CD4-positive, alpha-beta memory T cell (primary cell): ENCODE measurements at regions not wholly inside any gene's neighbourhood (a gene's known extent, or its start where the extent isn't known, plus 50 kb on each side); places are given as distances from the start of the nearest gene placed in this dataset.

Experiments used
- CTCF ChIA-PET: fragments of 350-600 bp; sonication (Branson Sonifier 250); formaldehyde crosslinking; loops from one replicate; lab custom pipeline; 2021; ENCODE audit warnings: inconsistent platforms; ENCODE audit not compliant: partially characterized antibody; lab: Charles Lee
- POLR2A ChIA-PET: fragments of 350-600 bp; sonication (Branson Sonifier 250); formaldehyde crosslinking; loops from one replicate; lab custom pipeline; 2021; ENCODE audit not compliant: partially characterized antibody; lab: Charles Lee
- DNase-seq, 5 donors: peaks; one replicate each; pipeline versions ENCODE4 v3.0.0 to v3.0.0-alpha.2; 2020 to 2022; ENCODE audit warnings: mixed read lengths in 1 of 5
- H3K27ac ChIP-seq: one replicate; pipeline ENCODE4 v1.7.0; 2013; ENCODE audit warnings: low read depth, low read length
- H3K27me3 ChIP-seq: 2 replicates; pipeline ENCODE4 v1.7.0; 2013; ENCODE audit warnings: mild to moderate bottlenecking, low read length, moderate library complexity; ENCODE audit not compliant: insufficient read depth
- H3K36me3 ChIP-seq: 2 replicates; pipeline ENCODE4 v1.7.0; 2013; ENCODE audit warnings: mild to moderate bottlenecking, low read length, moderate library complexity; ENCODE audit not compliant: insufficient read depth
- H3K4me1 ChIP-seq: 2 replicates; pipeline ENCODE4 v1.7.0; 2013; ENCODE audit warnings: mild to moderate bottlenecking, low read length, moderate library complexity; ENCODE audit not compliant: insufficient read depth
- H3K4me3 ChIP-seq, 2 donors: one replicate each; pipeline ENCODE4 v1.7.0; 2013; ENCODE audit warnings: low read length in 2 of 2, mild to moderate bottlenecking in 1 of 2
- H3K9me3 ChIP-seq, 2 donors: one replicate each; pipeline ENCODE4 v1.7.0; 2013; ENCODE audit warnings: low read length in 2 of 2, control low read depth in 1 of 2; ENCODE audit not compliant: control insufficient read depth in 1 of 2
- H3K27ac Mint-ChIP-seq, 7 donors: one replicate each; pipeline ENCODE4 v1.8.0; 2020 to 2021; ENCODE audit warnings: mixed read lengths in 7 of 7, mild to moderate bottlenecking in 6 of 7, inconsistent platforms in 3 of 7, moderate library complexity in 3 of 7
- H3K27me3 Mint-ChIP-seq, 2 donors: one replicate each; pipeline ENCODE4 v1.8.0; 2020 to 2021; ENCODE audit warnings: mixed read lengths in 2 of 2
- H3K36me3 Mint-ChIP-seq, 2 donors: one replicate each; pipeline ENCODE4 v1.8.0; 2020 to 2021; ENCODE audit warnings: mixed read lengths in 2 of 2, inconsistent platforms in 1 of 2, mild to moderate bottlenecking in 1 of 2
- H3K4me1 Mint-ChIP-seq, 4 donors: one replicate each; pipeline ENCODE4 v1.8.0; 2020 to 2021; ENCODE audit warnings: mixed read lengths in 4 of 4, mild to moderate bottlenecking in 1 of 4
- H3K4me3 Mint-ChIP-seq, 8 donors: one replicate each; pipeline ENCODE4 v1.8.0; 2020 to 2021; ENCODE audit warnings: mixed read lengths in 8 of 8, mild to moderate bottlenecking in 7 of 8, moderate library complexity in 6 of 8, inconsistent platforms in 3 of 8
- H3K9me3 Mint-ChIP-seq, 8 donors: one replicate each; pipeline ENCODE4 v1.8.0; 2020 to 2021; ENCODE audit warnings: mixed read lengths in 8 of 8, mild to moderate bottlenecking in 5 of 8, inconsistent platforms in 3 of 8, moderate library complexity in 1 of 8
- intact Hi-C: fragments of 100-400 bp; cut with micrococcal nuclease; formaldehyde crosslinking; loops from one replicate; pipeline ENCODE4 v1.15.1; 2023

GRCh38 chr5:158462349-158463114 is 603.6 kb upstream of the CLINT1 start:
- H3K36me3 Mint-ChIP-seq = no peaks in the 10 kb centered on the region
- H3K4me3 Mint-ChIP-seq = no peak overlapping the region
- H3K27ac Mint-ChIP-seq = no peak overlapping the region
- CTCF ChIA-PET = no interaction called here
- H3K9me3 Mint-ChIP-seq = peaks cover 0 to 4% (median 0%) of the 10 kb centered on the region in 8 donors
- H3K27me3 Mint-ChIP-seq = peaks cover 0 to 1% of the 10 kb centered on the region in 2 donors
- Histone ChIP-seq H3K4me3 (no peak overlapping the region), H3K27ac (no peak overlapping the region), H3K9me3 (no peaks in the 10 kb centered on the region), H3K4me1 (no peaks in the 10 kb centered on the region), H3K27me3 (no peaks in the 10 kb centered on the region), H3K36me3 (no peaks in the 10 kb centered on the region)
- intact Hi-C loops = no loop called here
- H3K4me1 Mint-ChIP-seq = no peaks in the 10 kb centered on the region
- no peak for DNase-seq
- POLR2A ChIA-PET = no interaction called here

- H3K27me3 Mint-ChIP-seq = peaks cover 0 to 2% of the 10 kb centered on the region in 2 donors
- H3K36me3 Mint-ChIP-seq = no peaks in the 10 kb centered on the region
- intact Hi-C loops = no loop called here
- CTCF ChIA-PET = no interaction called here
- no peak for DNase-seq
- Histone ChIP-seq H3K27ac (no peak overlapping the region), H3K4me1 (no peaks in the 10 kb centered on the region), H3K36me3 (no peaks in the 10 kb centered on the region), H3K27me3 (no peaks in the 10 kb centered on the region), H3K4me3 (no peak overlapping the region), H3K9me3 (no peaks in the 10 kb centered on the region)
- peaks cover 0 to 4% (median 0%) of the 10 kb centered on the region in 8 donors for H3K9me3 Mint-ChIP-seq
- H3K4me1 Mint-ChIP-seq = no peaks in the 10 kb centered on the region
- POLR2A ChIA-PET = no interaction called here
- H3K27ac Mint-ChIP-seq = no peak overlapping the region
- H3K4me3 Mint-ChIP-seq = no peak overlapping the region
Measured at GRCh38 chr5:158461240-158461854, 602.4 kb upstream of the CLINT1 start.

- Histone ChIP-seq H3K4me3 (no peak overlapping the region), H3K27ac (no peak overlapping the region), H3K9me3 (no peaks in the 10 kb centered on the region), H3K4me1 (no peaks in the 10 kb centered on the region), H3K27me3 (no peaks in the 10 kb centered on the region), H3K36me3 (no peaks in the 10 kb centered on the region)
- no peak for DNase-seq
- no peaks in the 10 kb centered on the region for H3K4me1 Mint-ChIP-seq
- POLR2A ChIA-PET = no interaction called here
- H3K27ac Mint-ChIP-seq = no peak overlapping the region
- intact Hi-C loops = no loop called here
- H3K4me3 Mint-ChIP-seq = no peak overlapping the region
- H3K36me3 Mint-ChIP-seq = no peaks in the 10 kb centered on the region
- peaks cover 0 to 2% of the 10 kb centered on the region in 2 donors for H3K27me3 Mint-ChIP-seq
- CTCF ChIA-PET = no interaction called here
- peaks cover 0 to 4% (median 0%) of the 10 kb centered on the region in 8 donors for H3K9me3 Mint-ChIP-seq
Measured at GRCh38 chr5:158458086-158458485, 599.1 kb upstream of the CLINT1 start.

GRCh38 chr5:158456756-158457155 is 597.8 kb upstream of the CLINT1 start:
- Histone ChIP-seq H3K9me3 (no peaks in the 10 kb centered on the region), H3K27me3 (no peaks in the 10 kb centered on the region), H3K36me3 (no peaks in the 10 kb centered on the region), H3K4me3 (no peak overlapping the region), H3K27ac (no peak overlapping the region), H3K4me1 (no peaks in the 10 kb centered on the region)
- Mint-ChIP-seq H3K27ac (no peak overlapping the region), H3K4me1 (no peaks in the 10 kb centered on the region), H3K4me3 (no peak overlapping the region), H3K36me3 (no peaks in the 10 kb centered on the region), H3K27me3 (peaks cover 0 to 5% of the 10 kb centered on the region in 2 donors), H3K9me3 (peaks cover 0 to 4% (median 0%) of the 10 kb centered on the region in 8 donors)
- ChIA-PET POLR2A (no interaction called here), CTCF (no interaction called here)
- intact Hi-C loops = no loop called here
- no peak for DNase-seq

GRCh38 chr5:158456241-158456640 is 597.3 kb upstream of the CLINT1 start:
- Histone ChIP-seq H3K27ac (no peak overlapping the region), H3K36me3 (no peaks in the 10 kb centered on the region), H3K4me3 (no peak overlapping the region), H3K4me1 (no peaks in the 10 kb centered on the region), H3K9me3 (no peaks in the 10 kb centered on the region), H3K27me3 (no peaks in the 10 kb centered on the region)
- Mint-ChIP-seq H3K4me3 (no peak overlapping the region), H3K9me3 (peaks cover 0 to 4% (median 0%) of the 10 kb centered on the region in 8 donors), H3K36me3 (no peaks in the 10 kb centered on the region), H3K27me3 (peaks cover 0 to 7% of the 10 kb centered on the region in 2 donors), H3K27ac (no peak overlapping the region), H3K4me1 (no peaks in the 10 kb centered on the region)
- no peak for DNase-seq
- ChIA-PET POLR2A (no interaction called here), CTCF (no interaction called here)
- intact Hi-C loops = no loop called here

- Histone ChIP-seq H3K4me3 (no peak overlapping the region), H3K9me3 (no peaks in the 10 kb centered on the region), H3K4me1 (no peaks in the 10 kb centered on the region), H3K27me3 (no peaks in the 10 kb centered on the region), H3K36me3 (no peaks in the 10 kb centered on the region), H3K27ac (no peak overlapping the region)
- Mint-ChIP-seq H3K27ac (no peak overlapping the region), H3K27me3 (peaks cover 1 to 5% of the 10 kb centered on the region in 2 donors), H3K4me1 (no peaks in the 10 kb centered on the region), H3K36me3 (no peaks in the 10 kb centered on the region), H3K4me3 (no peak overlapping the region), H3K9me3 (peaks cover 0 to 7% (median 0%) of the 10 kb centered on the region in 8 donors)
- CTCF ChIA-PET = no interaction called here
- DNase-seq = no peak
- POLR2A ChIA-PET = no interaction called here
- intact Hi-C loops = no loop called here
Measured at GRCh38 chr5:158451993-158452672, 593.2 kb upstream of the CLINT1 start.

GRCh38 chr5:158451203-158451992 is 592.5 kb upstream of the CLINT1 start:
- CTCF ChIA-PET = no interaction called here
- Mint-ChIP-seq H3K36me3 (no peaks in the 10 kb centered on the region), H3K4me3 (peak overlapping the region in 1 of 8 donors; percentile 8), H3K27me3 (peaks cover 1 to 4% of the 10 kb centered on the region in 2 donors), H3K27ac (no peak overlapping the region), H3K4me1 (no peaks in the 10 kb centered on the region), H3K9me3 (peaks cover 0 to 7% (median 0%) of the 10 kb centered on the region in 8 donors)
- intact Hi-C loops = no loop called here
- POLR2A ChIA-PET = no interaction called here
- Histone ChIP-seq H3K4me1 (no peaks in the 10 kb centered on the region), H3K27ac (no peak overlapping the region), H3K36me3 (no peaks in the 10 kb centered on the region), H3K27me3 (no peaks in the 10 kb centered on the region), H3K4me3 (no peak overlapping the region), H3K9me3 (no peaks in the 10 kb centered on the region)
- no peak for DNase-seq
